Trophoblast cell (in vitro differentiated cells and primary cell): ENCODE measurements at regions not wholly inside any gene's neighbourhood (a gene's known extent, or its start where the extent isn't known, plus 50 kb on each side); places are given as distances from the start of the nearest gene placed in this dataset.

ENCODE experiments used
- DNase-seq, 2 donors: peaks; one replicate each; pipeline ENCODE4 v3.0.0-alpha.2; 2016
- H2AFZ ChIP-seq: 2 replicates; pipeline ENCODE4 v1.6.1; 2013; ENCODE audit warnings: low read length, moderate library complexity, mild to moderate bottlenecking; ENCODE audit not compliant: insufficient read depth, poor library complexity
- H2AK5ac ChIP-seq: 2 replicates; pipeline ENCODE4 v1.6.1; 2013; ENCODE audit warnings: mild to moderate bottlenecking, low read length
- H2BK120ac ChIP-seq: 2 replicates; pipeline ENCODE4 v1.6.1; 2013; ENCODE audit warnings: low read length, mild to moderate bottlenecking, moderate library complexity; ENCODE audit not compliant: insufficient read depth, poor library complexity
- H2BK12ac ChIP-seq: 2 replicates; pipeline ENCODE4 v1.6.1; 2013; ENCODE audit warnings: mild to moderate bottlenecking, low read length, moderate library complexity
- H2BK5ac ChIP-seq: 2 replicates; pipeline ENCODE4 v1.6.1; 2013; ENCODE audit warnings: low read length, low read depth, moderate library complexity, mild to moderate bottlenecking; ENCODE audit not compliant: poor library complexity
- H3K14ac ChIP-seq: 2 replicates; pipeline ENCODE4 v1.6.1; 2013; ENCODE audit warnings: mild to moderate bottlenecking, low read length
- H3K18ac ChIP-seq: 2 replicates; pipeline ENCODE4 v1.6.1; 2013; ENCODE audit warnings: mild to moderate bottlenecking, low read length
- H3K23ac ChIP-seq: 2 replicates; pipeline ENCODE4 v1.6.1; 2013; ENCODE audit warnings: low read length
- H3K27ac ChIP-seq: 2 replicates; pipeline ENCODE4 v1.5.1; 2013; ENCODE audit warnings: low read depth, mild to moderate bottlenecking, inconsistent platforms, low read length, moderate library complexity
- H3K27me3 ChIP-seq: 2 replicates; pipeline ENCODE4 v1.6.1; 2013; ENCODE audit warnings: inconsistent platforms, mild to moderate bottlenecking, low read length, moderate library complexity; ENCODE audit not compliant: insufficient read depth
- H3K36me3 ChIP-seq, 2 experiments: 1 replicate in 1 of 2; 2 replicates in 1 of 2; pipeline ENCODE4 v1.6.1; 2013; ENCODE audit warnings: low read length in 2 of 2, mild to moderate bottlenecking in 2 of 2, moderate library complexity in 1 of 2; ENCODE audit not compliant: insufficient read depth in 2 of 2, control insufficient read depth in 1 of 2
- H3K4ac ChIP-seq: 2 replicates; pipeline ENCODE4 v1.6.1; 2013; ENCODE audit warnings: low read depth, mild to moderate bottlenecking, low read length, moderate library complexity
- H3K4me1 ChIP-seq, 2 experiments: 1 replicate in 1 of 2; 2 replicates in 1 of 2; pipeline ENCODE4 v1.6.1; 2013; ENCODE audit warnings: low read length in 2 of 2, mild to moderate bottlenecking in 2 of 2, moderate library complexity in 1 of 2; ENCODE audit not compliant: insufficient read depth in 2 of 2, control insufficient read depth in 1 of 2
- H3K4me2 ChIP-seq: 2 replicates; pipeline ENCODE4 v1.6.1; 2013; ENCODE audit warnings: inconsistent platforms, mild to moderate bottlenecking, low read length, moderate library complexity
- H3K4me3 ChIP-seq: 2 replicates; pipeline ENCODE4 v1.5.1; 2013; ENCODE audit warnings: mild to moderate bottlenecking, low read depth, low read length, inconsistent platforms
- H3K79me1 ChIP-seq: one replicate; pipeline ENCODE4 v1.6.1; 2013; ENCODE audit warnings: low read length
- H3K79me2 ChIP-seq: 2 replicates; pipeline ENCODE4 v1.6.1; 2013; ENCODE audit warnings: low read length, mild to moderate bottlenecking; ENCODE audit not compliant: control insufficient read depth, insufficient read depth, poor library complexity
- H3K9ac ChIP-seq: 2 replicates; pipeline ENCODE4 v1.6.1; 2013; ENCODE audit warnings: mild to moderate bottlenecking, low read length
- H3K9me3 ChIP-seq: 2 replicates; pipeline ENCODE4 v1.6.1; 2013; ENCODE audit warnings: low read depth, mild to moderate bottlenecking, control low read depth, inconsistent platforms, low read length; ENCODE audit not compliant: insufficient read depth
- H4K12ac ChIP-seq: 2 replicates; pipeline ENCODE4 v1.6.1; 2013; ENCODE audit warnings: low read depth, mild to moderate bottlenecking, low read length, moderate library complexity
- H4K8ac ChIP-seq: 2 replicates; pipeline ENCODE4 v1.6.1; 2013; ENCODE audit warnings: low read depth, mild to moderate bottlenecking, low read length, moderate library complexity
- H4K91ac ChIP-seq: one replicate; pipeline ENCODE4 v1.6.1; 2013; ENCODE audit warnings: low read depth, mild to moderate bottlenecking, low read length, moderate library complexity
- WGBS: extraction: QIAGEN DNeasy Blood & Tissue Kit; methylation state at CpG from one replicate; pipeline ENCODE4 v1.1.7; 2013; ENCODE audit warnings: missing lambda C conversion rate; ENCODE audit not compliant: insufficient read length, insufficient coverage; ENCODE audit errors: extremely low coverage; 5-methylcytosine and 5-hydroxymethylcytosine counted together

DNA sequence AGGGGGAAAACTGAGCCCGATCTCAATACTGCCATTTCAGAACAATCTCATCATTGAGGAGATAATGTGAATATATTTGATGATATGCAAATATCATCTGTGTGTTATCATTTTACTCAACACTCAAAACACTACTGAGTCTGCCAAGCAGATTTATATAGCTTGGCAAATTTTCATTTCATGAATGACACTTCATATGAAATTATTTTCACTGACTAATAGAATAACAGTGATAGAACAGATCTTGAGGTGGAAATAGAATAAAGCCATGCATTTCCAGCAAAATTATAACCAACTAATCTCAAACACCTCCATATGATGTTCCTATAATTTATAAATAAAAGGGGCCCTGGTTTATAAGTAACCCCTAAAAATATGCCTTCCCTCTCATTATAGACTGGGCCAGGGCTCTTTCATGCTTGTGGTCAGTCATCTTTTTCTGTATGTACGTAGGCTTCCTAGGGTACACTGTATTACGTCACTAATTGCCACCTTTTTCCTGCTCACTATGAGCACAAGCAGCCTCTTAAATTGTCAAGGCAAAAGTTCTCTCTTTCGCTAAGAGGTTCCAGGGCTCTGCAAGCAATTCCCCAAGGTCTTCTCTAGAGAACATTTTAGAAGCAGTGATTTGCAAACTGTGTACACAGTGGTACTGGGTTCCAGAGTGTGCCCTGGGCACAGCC lies 197.1 kb upstream of the FOXN3 start:
- Histone ChIP-seq H3K27me3 (no peaks in the 10 kb centered on the region), H2AK5ac (no peak overlapping the region), H2BK12ac (no peak overlapping the region), H3K4ac (no peak overlapping the region), H4K91ac (no peak overlapping the region), H3K9me3 (no peaks in the 10 kb centered on the region), H3K14ac (no peak overlapping the region), H2BK120ac (no peak overlapping the region), H3K4me2 (no peak overlapping the region), H3K27ac (no peak overlapping the region), H3K9ac (no peak overlapping the region), H4K12ac (no peak overlapping the region), H3K23ac (no peak overlapping the region), H3K36me3 (no peaks in the 10 kb centered on the region), H3K79me2 (peaks cover 5% of the 10 kb centered on the region), H4K8ac (no peak overlapping the region), H2BK5ac (no peak overlapping the region), H3K4me1 (peaks cover 0 to 7% of the 10 kb centered on the region in 2 experiments), H3K4me3 (no peak overlapping the region), H3K18ac (no peak overlapping the region), H3K79me1 (peaks cover 4% of the 10 kb centered on the region), H2AFZ (no peak overlapping the region)
- no peak for DNase-seq
- no CpG with 5 or more reads among the region's 4 CpGs for WGBS

DNA sequence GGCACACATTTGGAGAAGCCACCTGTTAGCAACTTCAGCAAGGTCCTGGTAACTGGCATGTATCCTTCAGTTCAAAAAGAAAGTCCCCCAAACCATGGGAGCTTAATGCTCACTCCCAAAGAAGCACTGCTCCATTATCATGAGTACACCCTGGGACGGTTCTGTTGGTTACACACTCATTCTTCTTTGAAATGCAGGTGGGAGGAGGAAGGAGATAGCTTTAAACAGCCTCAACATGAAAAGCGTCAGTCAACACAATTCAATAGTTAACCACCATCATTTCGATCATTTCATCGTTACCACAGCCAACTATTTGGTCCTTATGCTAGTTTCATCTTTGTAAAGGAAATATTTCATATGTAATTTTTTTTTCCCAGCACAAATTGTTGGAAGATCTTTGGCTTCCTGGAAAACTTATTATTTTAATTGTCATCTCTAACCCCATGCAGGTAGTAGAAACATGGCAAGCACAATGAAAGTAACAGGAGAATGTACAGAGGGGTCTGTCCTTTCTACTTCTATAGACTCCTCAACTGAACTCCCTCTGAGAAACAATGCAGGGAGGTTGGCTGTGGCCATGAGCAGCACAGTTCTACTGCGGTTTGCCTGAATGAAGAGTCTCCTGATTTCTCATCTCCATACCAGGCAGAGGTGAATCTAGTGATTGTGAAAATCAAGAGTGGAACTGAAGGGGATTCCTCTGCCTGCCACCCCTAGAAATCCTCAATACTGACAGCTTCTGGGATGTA lies 196.4 kb upstream of the FOXN3 start:
- Histone ChIP-seq H4K12ac (no peak overlapping the region), H3K27me3 (no peaks in the 10 kb centered on the region), H3K9me3 (no peaks in the 10 kb centered on the region), H3K79me1 (no peaks in the 10 kb centered on the region), H3K27ac (no peak overlapping the region), H4K91ac (no peak overlapping the region), H2AFZ (no peak overlapping the region), H3K79me2 (peaks cover 2% of the 10 kb centered on the region), H3K4me1 (peaks cover 0 to 7% of the 10 kb centered on the region in 2 experiments), H2BK5ac (no peak overlapping the region), H2AK5ac (no peak overlapping the region), H3K23ac (no peak overlapping the region), H2BK12ac (no peak overlapping the region), H3K4me2 (no peak overlapping the region), H3K14ac (no peak overlapping the region), H3K36me3 (no peaks in the 10 kb centered on the region), H3K18ac (no peak overlapping the region), H4K8ac (no peak overlapping the region), H3K9ac (no peak overlapping the region), H2BK120ac (no peak overlapping the region), H3K4ac (no peak overlapping the region), H3K4me3 (no peak overlapping the region)
- WGBS, result no CpG with 5 or more reads among the region's 5 CpGs
- no peak for DNase-seq

DNA sequence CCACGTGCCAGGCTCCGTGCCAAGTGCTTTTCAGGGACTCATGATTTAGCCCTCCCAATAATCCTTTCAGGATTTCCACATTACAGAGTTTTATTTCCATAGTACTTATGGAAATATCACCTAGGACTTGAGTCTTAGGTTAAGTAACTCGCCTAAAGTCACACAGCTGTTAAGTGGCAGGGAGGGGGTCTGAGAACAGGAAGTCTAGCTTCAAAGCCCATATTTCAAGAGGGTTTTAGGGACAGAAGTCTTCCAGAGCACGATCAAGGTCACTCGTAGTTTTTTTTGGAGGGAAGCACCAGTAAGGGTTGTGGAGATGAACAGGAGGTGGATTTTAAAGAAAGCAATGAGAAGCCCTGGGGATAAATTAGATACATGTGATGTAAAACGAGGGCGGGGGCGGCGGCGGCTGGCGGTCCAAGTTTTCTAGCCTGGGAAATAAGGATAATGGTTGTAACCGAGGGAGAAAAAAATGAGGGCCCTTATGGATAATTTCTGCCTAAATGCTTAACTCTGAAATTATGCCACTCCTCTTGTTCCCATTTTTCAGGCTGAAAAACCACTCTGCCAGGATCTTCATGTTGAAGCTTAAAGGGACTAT lies 192.6 kb upstream of the FOXN3 start:
- Histone ChIP-seq H3K4me1 (no peaks in the 10 kb centered on the region), H3K79me1 (no peaks in the 10 kb centered on the region), H4K12ac (no peak overlapping the region), H3K14ac (no peak overlapping the region), H2BK5ac (no peak overlapping the region), H3K9ac (no peak overlapping the region), H3K4me3 (no peak overlapping the region), H3K4ac (no peak overlapping the region), H3K27me3 (no peaks in the 10 kb centered on the region), H3K18ac (no peak overlapping the region), H3K27ac (no peak overlapping the region), H3K4me2 (no peak overlapping the region), H3K79me2 (peaks cover 1% of the 10 kb centered on the region), H2BK120ac (no peak overlapping the region), H4K91ac (no peak overlapping the region), H2AFZ (no peak overlapping the region), H4K8ac (no peak overlapping the region), H3K36me3 (no peaks in the 10 kb centered on the region), H3K23ac (no peak overlapping the region), H2BK12ac (no peak overlapping the region), H3K9me3 (no peaks in the 10 kb centered on the region), H2AK5ac (no peak overlapping the region)
- no CpG with 5 or more reads among the region's 12 CpGs for WGBS
- no peak for DNase-seq

DNA sequence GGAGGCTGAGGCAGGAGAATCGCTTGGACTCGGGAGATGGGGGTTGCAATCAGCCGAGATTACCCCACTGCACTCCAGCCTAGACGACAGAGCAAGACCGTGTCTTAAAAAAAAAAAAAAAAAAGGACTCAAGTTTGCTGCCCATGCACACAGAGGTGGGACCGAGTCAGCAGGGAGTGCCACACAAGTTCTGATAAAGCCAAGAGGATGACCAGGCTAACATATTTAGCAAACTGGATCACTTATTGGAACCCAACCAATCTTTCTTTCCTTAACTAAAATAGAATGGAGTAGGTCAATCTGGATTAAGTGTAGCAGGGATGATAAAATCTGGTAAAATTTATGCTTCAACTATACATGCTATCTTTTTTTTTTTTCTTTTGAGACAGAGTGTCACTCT lies 190.4 kb upstream of the FOXN3 start:
- Histone ChIP-seq H3K14ac (no peak overlapping the region), H3K9me3 (no peaks in the 10 kb centered on the region), H3K18ac (no peak overlapping the region), H3K9ac (no peak overlapping the region), H3K79me1 (no peaks in the 10 kb centered on the region), H3K27ac (no peak overlapping the region), H2AK5ac (no peak overlapping the region), H4K12ac (no peak overlapping the region), H3K23ac (no peak overlapping the region), H3K4me1 (peaks cover 0 to 2% of the 10 kb centered on the region in 2 experiments), H3K36me3 (no peaks in the 10 kb centered on the region), H3K27me3 (no peaks in the 10 kb centered on the region), H3K4me2 (no peak overlapping the region), H4K8ac (no peak overlapping the region), H3K4ac (no peak overlapping the region), H3K4me3 (no peak overlapping the region), H2BK12ac (no peak overlapping the region), H3K79me2 (no peaks in the 10 kb centered on the region), H2BK120ac (no peak overlapping the region), H4K91ac (no peak overlapping the region), H2AFZ (no peak overlapping the region), H2BK5ac (no peak overlapping the region)
- no CpG with 5 or more reads among the region's 6 CpGs for WGBS
- DNase-seq, result no peak
